KMS-11 (cell line): ENCODE measurements at regions not wholly inside any gene's neighbourhood (a gene's known extent, or its start where the extent isn't known, plus 50 kb on each side); places are given as distances from the start of the nearest gene placed in this dataset.

ENCODE experiments used
- H2AFZ ChIP-seq: fragments of 200-600 bp; sonication (generic); 2 replicates; pipeline ENCODE4 v1.6.1; 2016; ENCODE audit warnings: antibody characterized with exemption, mixed run types, low read depth
- H3K27ac ChIP-seq: fragments of 200-600 bp; sonication (generic); 2 replicates; pipeline ENCODE4 v1.6.1; 2016; ENCODE audit warnings: mild to moderate bottlenecking, mixed run types
- H3K27me3 ChIP-seq: fragments of 200-600 bp; sonication (generic); 2 replicates; pipeline ENCODE4 v1.6.1; 2017; ENCODE audit warnings: mild to moderate bottlenecking, low read depth, mixed run types, moderate library complexity; ENCODE audit not compliant: insufficient read depth
- H3K36me3 ChIP-seq: fragments of 200-600 bp; sonication (generic); 2 replicates; pipeline ENCODE4 v1.6.1; 2017; ENCODE audit warnings: mild to moderate bottlenecking, mixed run types; ENCODE audit not compliant: insufficient read depth
- H3K4me1 ChIP-seq: fragments of 200-600 bp; sonication (generic); 2 replicates; pipeline ENCODE4 v1.6.1; 2016; ENCODE audit warnings: mild to moderate bottlenecking, low read depth, mixed run types; ENCODE audit not compliant: poor library complexity, severe bottlenecking
- H3K4me2 ChIP-seq: fragments of 200-600 bp; sonication (generic); 2 replicates; pipeline ENCODE4 v1.7.0; 2016; ENCODE audit warnings: mild to moderate bottlenecking, mixed run types
- H3K4me3 ChIP-seq: fragments of 200-600 bp; sonication (generic); IDR thresholded peaks from 2 replicates; pipeline ENCODE4 v1.6.1; 2017; ENCODE audit warnings: low read depth, low read length, mixed read lengths; ENCODE audit not compliant: insufficient read depth
- H3K79me2 ChIP-seq: fragments of 200-600 bp; sonication (generic); 2 replicates; pipeline ENCODE4 v1.6.1; 2016; ENCODE audit warnings: low read depth, mixed run types; ENCODE audit not compliant: insufficient read depth
- H3K9ac ChIP-seq: fragments of 200-600 bp; sonication (generic); 2 replicates; pipeline ENCODE4 v1.6.1; 2016; ENCODE audit warnings: mild to moderate bottlenecking, mixed run types
- H4K20me1 ChIP-seq: fragments of 200-600 bp; sonication (generic); 2 replicates; pipeline ENCODE4 v1.6.1; 2016; ENCODE audit warnings: mild to moderate bottlenecking, mixed run types; ENCODE audit not compliant: insufficient read depth
- CTCF ChIP-seq: fragments of 200-600 bp; sonication (generic); conservative IDR thresholded peaks from 2 replicates; pipeline ENCODE4 v1.6.1; 2017; ENCODE audit warnings: low read depth, mild to moderate bottlenecking, antibody characterized with exemption, low read length, moderate library complexity, mixed read lengths

- no peak overlapping the region for H3K9ac ChIP-seq
- no peaks in the 10 kb centered on the region for H3K36me3 ChIP-seq
- no peak overlapping the region for H3K27ac ChIP-seq
- H3K79me2 ChIP-seq, result no peaks in the 10 kb centered on the region
- H3K4me1 ChIP-seq, result no peaks in the 10 kb centered on the region
- H3K4me3 ChIP-seq, result no peak overlapping the region
- peak; percentile 89 for TF ChIP-seq CTCF
- no peak overlapping the region for H3K4me2 ChIP-seq
- H3K27me3 ChIP-seq, result no peaks in the 10 kb centered on the region
- no peak overlapping the region for H2AFZ ChIP-seq
- no peaks in the 10 kb centered on the region for H4K20me1 ChIP-seq
These were observed 116.9 kb upstream of the ARRDC3 start for GRCh38 chr5:91499943-91500531.

DNA sequence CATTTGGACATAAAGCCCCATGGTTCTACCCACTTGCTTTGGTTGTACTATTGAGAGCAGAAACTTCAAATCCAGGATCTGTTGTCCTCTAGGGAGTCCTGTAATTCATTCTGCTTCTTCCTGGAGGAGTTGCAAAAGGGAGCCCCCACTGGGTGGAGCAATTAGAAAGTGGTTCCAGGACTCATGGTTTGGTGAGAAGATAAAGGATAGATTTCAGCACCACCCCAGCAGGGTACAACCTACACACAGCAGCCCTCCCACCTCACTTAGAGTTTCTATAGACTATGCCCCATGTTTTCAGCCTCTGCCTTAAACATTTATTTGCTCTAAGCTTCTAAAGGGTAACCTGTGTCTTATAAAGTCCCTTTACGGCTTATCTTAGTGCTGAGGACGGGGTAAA lies 112.6 kb upstream of the ARRDC3 start:
- TF ChIP-seq CTCF, result no peak
- no peak overlapping the region for H3K9ac ChIP-seq
- no peak overlapping the region for H2AFZ ChIP-seq
- H3K36me3 ChIP-seq, result no peaks in the 10 kb centered on the region
- peaks cover 17% of the 10 kb centered on the region for H3K4me1 ChIP-seq
- no peaks in the 10 kb centered on the region for H3K27me3 ChIP-seq
- H3K79me2 ChIP-seq, result no peaks in the 10 kb centered on the region
- H4K20me1 ChIP-seq, result no peaks in the 10 kb centered on the region
- no peak overlapping the region for H3K4me3 ChIP-seq
- no peak overlapping the region for H3K27ac ChIP-seq
- H3K4me2 ChIP-seq, result no peak overlapping the region

DNA sequence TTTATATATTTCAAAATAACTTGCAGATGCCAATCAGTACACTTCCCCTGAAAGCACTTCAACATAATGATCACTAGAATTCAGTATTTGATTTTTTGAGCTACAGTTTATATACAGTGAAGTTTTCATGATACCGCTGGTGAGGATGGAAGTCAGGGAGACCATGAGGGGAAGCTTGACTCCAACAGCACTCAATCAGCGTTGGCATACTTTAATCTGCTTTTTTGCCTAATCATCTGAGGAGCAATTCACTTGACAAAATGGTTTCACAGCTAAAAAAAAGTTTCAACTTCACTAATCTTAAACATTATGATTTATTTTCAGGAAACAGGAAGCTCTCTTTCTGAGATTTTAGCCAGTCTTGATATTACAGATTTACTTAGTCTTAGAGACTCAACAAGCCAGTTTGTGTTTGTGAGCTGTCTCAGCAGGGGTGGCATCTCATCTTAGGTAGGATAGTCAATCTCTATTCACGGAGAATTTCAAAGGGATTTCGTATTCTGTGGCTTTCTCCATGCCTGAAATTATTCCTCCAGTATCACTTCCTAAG lies 111.4 kb upstream of the ARRDC3 start:
- H3K9ac ChIP-seq, result no peak overlapping the region
- no peak overlapping the region for H2AFZ ChIP-seq
- TF ChIP-seq CTCF, result no peak
- H3K27me3 ChIP-seq, result no peaks in the 10 kb centered on the region
- peaks cover 17% of the 10 kb centered on the region for H3K4me1 ChIP-seq
- no peak overlapping the region for H3K4me3 ChIP-seq
- no peaks in the 10 kb centered on the region for H3K79me2 ChIP-seq
- H3K27ac ChIP-seq, result no peak overlapping the region
- no peaks in the 10 kb centered on the region for H3K36me3 ChIP-seq
- no peak overlapping the region for H3K4me2 ChIP-seq
- H4K20me1 ChIP-seq, result no peaks in the 10 kb centered on the region

DNA sequence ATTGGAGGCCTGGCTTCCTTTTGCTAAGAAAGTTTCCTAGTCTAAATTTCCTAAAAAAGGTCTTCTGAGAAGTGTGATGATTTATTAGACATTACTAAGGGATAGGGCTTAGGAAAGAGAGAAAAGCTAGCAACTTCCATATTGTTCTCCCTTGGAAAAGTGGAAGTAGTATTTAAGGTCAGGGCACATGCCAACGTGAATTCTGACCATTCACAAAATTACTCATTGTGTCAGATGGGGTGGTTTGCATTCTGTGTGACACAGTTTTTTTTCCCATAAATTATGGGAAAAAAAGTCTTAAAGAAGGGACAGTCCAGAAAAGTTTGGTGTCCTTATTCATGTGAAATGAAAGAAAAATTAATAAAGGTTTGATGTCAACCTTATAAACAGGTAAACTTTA lies 110.0 kb upstream of the ARRDC3 start:
- Histone ChIP-seq H3K27ac (no peak overlapping the region), H3K4me1 (peaks cover 17% of the 10 kb centered on the region), H3K36me3 (no peaks in the 10 kb centered on the region), H3K9ac (no peak overlapping the region), H3K79me2 (no peaks in the 10 kb centered on the region), H3K27me3 (no peaks in the 10 kb centered on the region), H4K20me1 (no peaks in the 10 kb centered on the region), H3K4me2 (peak overlapping the region; percentile 18; the same call in 1 of the 2 replicates), H2AFZ (no peak overlapping the region), H3K4me3 (no peak overlapping the region)
- TF ChIP-seq CTCF, result no peak
